HEK293 (cell line): ENCODE measurements at regions not wholly inside any gene's neighbourhood (a gene's known extent, or its start where the extent isn't known, plus 50 kb on each side); places are given as distances from the start of the nearest gene placed in this dataset.

Experiments used
- CTCF ChIA-PET: fragments of 350-600 bp; formaldehyde crosslinking; extraction: SDS; loops from one replicate; lab custom pipeline; 2021; ENCODE audit warnings: antibody characterized with exemption; lab: Yijun Ruan, JAX
- POLR2A ChIA-PET: fragments of 300-600 bp; formaldehyde crosslinking; extraction: SDS; loops from one replicate; lab custom pipeline; 2020; ENCODE audit warnings: antibody characterized with exemption, inconsistent platforms; lab: Yijun Ruan, JAX
- H3K27ac ChIP-seq: fragments of 200-500 bp; sonication (Bioruptor generic); 2 replicates; pipeline ENCODE4 v1.5.1; 2014; ENCODE audit warnings: low read depth, low read length, control low read depth, inconsistent platforms; ENCODE audit errors: extremely low read depth
- H3K36me3 ChIP-seq, 2 experiments: fragments of 200-500 bp in 1 of 2; sonication (Bioruptor generic) in 1 of 2; 1 replicate in 1 of 2; 2 replicates in 1 of 2; pipeline ENCODE4 v1.5.1; 2014 to 2017; ENCODE audit warnings: inconsistent platforms in 2 of 2, low read length in 2 of 2; ENCODE audit not compliant: control insufficient read depth in 2 of 2, insufficient read depth in 1 of 2
- H3K4me1 ChIP-seq: fragments of 200-500 bp; sonication (Bioruptor generic); 2 replicates; pipeline ENCODE4 v1.5.1; 2014; ENCODE audit warnings: mild to moderate bottlenecking, low read length, inconsistent platforms; ENCODE audit not compliant: control insufficient read depth, insufficient read depth
- H3K4me3 ChIP-seq: 2 replicates; pipeline ENCODE4 v1.5.1; 2011; ENCODE audit warnings: low read depth, mild to moderate bottlenecking, control low read depth, low read length, moderate library complexity
- H3K9me3 ChIP-seq: fragments of 200-500 bp; sonication (Bioruptor generic); 2 replicates; pipeline ENCODE4 v1.5.1; 2014; ENCODE audit warnings: low read depth, low read length, inconsistent platforms; ENCODE audit not compliant: control insufficient read depth, insufficient read depth
- ELK4 ChIP-seq: IDR thresholded peaks from 2 replicates; pipeline ENCODE4 v1.6.1; 2011; ENCODE audit warnings: mild to moderate bottlenecking, low read depth, low read length, borderline replicate concordance
- FEZF1 ChIP-seq: fragments of 450-650 bp; formaldehyde crosslinking; IDR thresholded peaks from 2 replicates; pipeline ENCODE4 v1.5.1; 2016; ENCODE audit warnings: missing biosample characterization, missing genetic modification characterization
- HOXC10 ChIP-seq: sonication (generic); formaldehyde crosslinking; IDR thresholded peaks from 2 replicates; pipeline ENCODE4 v1.8.1; 2023; ENCODE audit warnings: mild to moderate bottlenecking, missing genetic modification reagents
- RBAK ChIP-seq: fragments of 450-650 bp; formaldehyde crosslinking; IDR thresholded peaks from 2 replicates; pipeline ENCODE4 v1.5.1; 2016; ENCODE audit warnings: missing biosample characterization, missing genetic modification characterization
- SETDB1 ChIP-seq: IDR thresholded peaks from one replicate; pipeline ENCODE4 v1.6.1; 2017; ENCODE audit warnings: mild to moderate bottlenecking, low read length, moderate library complexity, mixed read lengths; ENCODE audit not compliant: insufficient read length
- SP7 ChIP-seq: fragments of 450-650 bp; formaldehyde crosslinking; IDR thresholded peaks from 2 replicates; pipeline ENCODE4 v1.5.1; 2016; ENCODE audit warnings: missing biosample characterization, missing genetic modification characterization
- TSHZ1 ChIP-seq: fragments of 450-650 bp; formaldehyde crosslinking; IDR thresholded peaks from 2 replicates; pipeline ENCODE4 v1.5.1; 2016; ENCODE audit warnings: missing biosample characterization, missing genetic modification characterization, borderline replicate concordance
- ZBTB21 ChIP-seq: fragments of 450-650 bp; formaldehyde crosslinking; IDR thresholded peaks from 2 replicates; pipeline ENCODE4 v1.5.1; 2017; ENCODE audit warnings: missing biosample characterization, missing genetic modification characterization
- ZNF114 ChIP-seq: fragments of 450-650 bp; formaldehyde crosslinking; IDR thresholded peaks from 2 replicates; pipeline ENCODE4 v1.5.0; 2017; ENCODE audit warnings: missing biosample characterization, missing genetic modification characterization
- ZNF133 ChIP-seq: fragments of 450-650 bp; formaldehyde crosslinking; IDR thresholded peaks from 2 replicates; pipeline ENCODE4 v1.5.1; 2016; ENCODE audit warnings: missing biosample characterization, missing genetic modification characterization
- ZNF202 ChIP-seq: fragments of 450-650 bp; formaldehyde crosslinking; IDR thresholded peaks from 2 replicates; pipeline ENCODE4 v1.5.1; 2016; ENCODE audit warnings: missing biosample characterization, missing genetic modification characterization, borderline replicate concordance
- ZNF211 ChIP-seq: fragments of 450-650 bp; formaldehyde crosslinking; IDR thresholded peaks from 2 replicates; pipeline ENCODE4 v1.5.1; 2016; ENCODE audit warnings: low read depth, missing biosample characterization, missing genetic modification characterization
- ZNF23 ChIP-seq: fragments of 450-650 bp; formaldehyde crosslinking; IDR thresholded peaks from 2 replicates; pipeline ENCODE4 v1.5.1; 2016; ENCODE audit warnings: missing biosample characterization, missing genetic modification characterization, borderline replicate concordance
- ZNF24 ChIP-seq: fragments of 450-650 bp; formaldehyde crosslinking; IDR thresholded peaks from 2 replicates; pipeline ENCODE4 v1.5.1; 2016; ENCODE audit warnings: missing biosample characterization, missing genetic modification characterization
- ZNF292 ChIP-seq: fragments of 450-650 bp; formaldehyde crosslinking; IDR thresholded peaks from 2 replicates; pipeline ENCODE4 v1.5.1; 2016; ENCODE audit warnings: low read depth, missing biosample characterization, missing genetic modification characterization, borderline replicate concordance
- ZNF426 ChIP-seq: fragments of 450-650 bp; formaldehyde crosslinking; IDR thresholded peaks from 2 replicates; pipeline ENCODE4 v1.5.1; 2017; ENCODE audit warnings: missing biosample characterization, missing genetic modification characterization, mild to moderate bottlenecking, inconsistent platforms, moderate library complexity
- ZNF510 ChIP-seq: fragments of 450-650 bp; formaldehyde crosslinking; IDR thresholded peaks from 2 replicates; pipeline ENCODE4 v1.5.1; 2018; ENCODE audit warnings: mild to moderate bottlenecking, missing genetic modification characterization, missing biosample characterization; ENCODE audit not compliant: insufficient replicate concordance
- ZNF548 ChIP-seq: fragments of 450-650 bp; formaldehyde crosslinking; IDR thresholded peaks from 2 replicates; pipeline ENCODE4 v1.5.1; 2016; ENCODE audit warnings: missing biosample characterization, missing genetic modification characterization
- ZNF623 ChIP-seq: fragments of 450-650 bp; formaldehyde crosslinking; IDR thresholded peaks from 2 replicates; pipeline ENCODE4 v1.5.1; 2016; ENCODE audit warnings: missing biosample characterization, missing genetic modification characterization
- ZNF677 ChIP-seq: fragments of 450-650 bp; IDR thresholded peaks from 2 replicates; pipeline ENCODE4 v1.5.0; 2018; ENCODE audit warnings: missing biosample characterization, mild to moderate bottlenecking, missing genetic modification characterization, moderate library complexity
- TF ChIP-seq, protein P1 (sequence below): fragments of 450-650 bp; formaldehyde crosslinking; IDR thresholded peaks from 2 replicates; pipeline ENCODE4 v1.5.1; 2016; ENCODE audit warnings: missing biosample characterization, missing genetic modification characterization
- TF ChIP-seq, protein P2 (sequence below): fragments of 450-650 bp; formaldehyde crosslinking; conservative IDR thresholded peaks from 2 replicates; pipeline ENCODE4 v1.5.1; 2016; ENCODE audit warnings: low read depth, missing biosample characterization, missing genetic modification characterization
- TF ChIP-seq, protein P3 (sequence below): fragments of 450-650 bp; formaldehyde crosslinking; IDR thresholded peaks from 2 replicates; pipeline ENCODE4 v1.5.1; 2017; ENCODE audit warnings: missing biosample characterization, mild to moderate bottlenecking, missing genetic modification characterization, moderate library complexity
- TF ChIP-seq, protein P4 (sequence below): fragments of 450-650 bp; formaldehyde crosslinking; IDR thresholded peaks from 2 replicates; pipeline ENCODE4 v1.5.1; 2016; ENCODE audit warnings: missing biosample characterization, missing genetic modification characterization

- H3K9me3 ChIP-seq = no peaks in the 10 kb centered on the region
- CTCF ChIA-PET = interaction anchor here (0.6 kb wide), 1 partner anchor 119 kb away, joined by 6 read pairs; no protein-coding TSS in a partner anchor
Observed at GRCh38 chr12:115464111-115464581, 780.2 kb upstream of the TBX3 start.

DNA sequence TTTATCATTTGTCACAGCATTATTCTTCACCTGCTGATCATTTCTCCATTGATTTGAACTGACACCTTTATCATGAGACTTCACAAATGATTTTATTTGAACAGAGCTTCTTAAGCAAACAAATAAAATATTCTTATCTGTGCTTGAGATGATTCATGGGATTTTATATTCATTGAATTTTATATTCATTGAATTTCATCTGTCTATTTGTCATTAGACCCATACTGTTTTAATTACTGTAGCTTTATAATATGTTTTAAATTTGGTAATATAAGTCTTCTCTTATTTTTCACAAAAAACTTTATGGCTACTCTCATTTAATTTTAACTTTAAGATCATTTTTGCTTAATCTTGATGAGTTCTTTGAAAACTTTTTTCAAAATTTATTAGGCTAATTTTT lies 777.4 kb upstream of the TBX3 start:
- no peak overlapping the region for H3K27ac ChIP-seq
- no peaks in the 10 kb centered on the region for H3K4me1 ChIP-seq
- CTCF ChIA-PET = interaction anchor here (0.5 kb wide), 1 partner anchor 1275 kb away, joined by 3 read pairs; no protein-coding TSS in a partner anchor
- H3K4me3 ChIP-seq = no peak overlapping the region
- TF ChIP-seq SETDB1 (peak; percentile 76), ZNF292 (tag by site-specific recombination) (no peak), ZNF510 (tag by site-specific recombination) (no peak), TSHZ1 (tag by site-specific recombination) (no peak), ZNF23 (tag by site-specific recombination) (no peak)
- TF ChIP-seq, protein P1, sequence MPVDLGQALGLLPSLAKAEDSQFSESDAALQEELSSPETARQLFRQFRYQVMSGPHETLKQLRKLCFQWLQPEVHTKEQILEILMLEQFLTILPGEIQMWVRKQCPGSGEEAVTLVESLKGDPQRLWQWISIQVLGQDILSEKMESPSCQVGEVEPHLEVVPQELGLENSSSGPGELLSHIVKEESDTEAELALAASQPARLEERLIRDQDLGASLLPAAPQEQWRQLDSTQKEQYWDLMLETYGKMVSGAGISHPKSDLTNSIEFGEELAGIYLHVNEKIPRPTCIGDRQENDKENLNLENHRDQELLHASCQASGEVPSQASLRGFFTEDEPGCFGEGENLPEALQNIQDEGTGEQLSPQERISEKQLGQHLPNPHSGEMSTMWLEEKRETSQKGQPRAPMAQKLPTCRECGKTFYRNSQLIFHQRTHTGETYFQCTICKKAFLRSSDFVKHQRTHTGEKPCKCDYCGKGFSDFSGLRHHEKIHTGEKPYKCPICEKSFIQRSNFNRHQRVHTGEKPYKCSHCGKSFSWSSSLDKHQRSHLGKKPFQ (tag by site-specific recombination) = no peak
- TF ChIP-seq, protein P2, sequence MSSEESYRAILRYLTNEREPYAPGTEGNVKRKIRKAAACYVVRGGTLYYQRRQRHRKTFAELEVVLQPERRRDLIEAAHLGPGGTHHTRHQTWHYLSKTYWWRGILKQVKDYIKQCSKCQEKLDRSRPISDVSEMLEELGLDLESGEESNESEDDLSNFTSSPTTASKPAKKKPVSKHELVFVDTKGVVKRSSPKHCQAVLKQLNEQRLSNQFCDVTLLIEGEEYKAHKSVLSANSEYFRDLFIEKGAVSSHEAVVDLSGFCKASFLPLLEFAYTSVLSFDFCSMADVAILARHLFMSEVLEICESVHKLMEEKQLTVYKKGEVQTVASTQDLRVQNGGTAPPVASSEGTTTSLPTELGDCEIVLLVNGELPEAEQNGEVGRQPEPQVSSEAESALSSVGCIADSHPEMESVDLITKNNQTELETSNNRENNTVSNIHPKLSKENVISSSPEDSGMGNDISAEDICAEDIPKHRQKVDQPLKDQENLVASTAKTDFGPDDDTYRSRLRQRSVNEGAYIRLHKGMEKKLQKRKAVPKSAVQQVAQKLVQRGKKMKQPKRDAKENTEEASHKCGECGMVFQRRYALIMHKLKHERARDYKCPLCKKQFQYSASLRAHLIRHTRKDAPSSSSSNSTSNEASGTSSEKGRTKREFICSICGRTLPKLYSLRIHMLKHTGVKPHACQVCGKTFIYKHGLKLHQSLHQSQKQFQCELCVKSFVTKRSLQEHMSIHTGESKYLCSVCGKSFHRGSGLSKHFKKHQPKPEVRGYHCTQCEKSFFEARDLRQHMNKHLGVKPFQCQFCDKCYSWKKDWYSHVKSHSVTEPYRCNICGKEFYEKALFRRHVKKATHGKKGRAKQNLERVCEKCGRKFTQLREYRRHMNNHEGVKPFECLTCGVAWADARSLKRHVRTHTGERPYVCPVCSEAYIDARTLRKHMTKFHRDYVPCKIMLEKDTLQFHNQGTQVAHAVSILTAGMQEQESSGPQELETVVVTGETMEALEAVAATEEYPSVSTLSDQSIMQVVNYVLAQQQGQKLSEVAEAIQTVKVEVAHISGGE (tag by site-specific recombination) = no peak
- TF ChIP-seq, all 188 proteins: peak for 1
- POLR2A ChIA-PET = no interaction called here
- Histone ChIP-seq H3K36me3 (no peaks in the 10 kb centered on the region), H3K9me3 (no peaks in the 10 kb centered on the region)

More at GRCh38 chr12:115464111-115464581, 780.2 kb upstream of the TBX3 start:
- Histone ChIP-seq H3K36me3 (no peaks in the 10 kb centered on the region), H3K4me1 (no peaks in the 10 kb centered on the region), H3K4me3 (no peak overlapping the region), H3K27ac (no peak overlapping the region)
- POLR2A ChIA-PET = no interaction called here
- TF ChIP-seq ZNF23 (tag by site-specific recombination) = no peak
- TF ChIP-seq ELK4 = no peak
- TF ChIP-seq ZBTB21 (tag by site-specific recombination) = no peak
- TF ChIP-seq FEZF1 = no peak
- no peak for TF ChIP-seq ZNF114 (tag by site-specific recombination)
- no peak for TF ChIP-seq ZNF548 (tag by site-specific recombination)
- TF ChIP-seq ZNF677 (tag by site-specific recombination) = no peak
- no peak for TF ChIP-seq ZNF202
- no peak for TF ChIP-seq SP7 (tag by site-specific recombination)
- no peak for TF ChIP-seq RBAK (tag by site-specific recombination)
- TF ChIP-seq ZNF211 (tag by site-specific recombination) = no peak
- TF ChIP-seq HOXC10 (CRISPR knock-in tag) = no peak
- no peak for TF ChIP-seq ZNF623 (tag by site-specific recombination)
- TF ChIP-seq ZNF133 (tag by site-specific recombination) = no peak
- no peak for TF ChIP-seq ZNF24 (tag by site-specific recombination)
- TF ChIP-seq, protein P3, sequence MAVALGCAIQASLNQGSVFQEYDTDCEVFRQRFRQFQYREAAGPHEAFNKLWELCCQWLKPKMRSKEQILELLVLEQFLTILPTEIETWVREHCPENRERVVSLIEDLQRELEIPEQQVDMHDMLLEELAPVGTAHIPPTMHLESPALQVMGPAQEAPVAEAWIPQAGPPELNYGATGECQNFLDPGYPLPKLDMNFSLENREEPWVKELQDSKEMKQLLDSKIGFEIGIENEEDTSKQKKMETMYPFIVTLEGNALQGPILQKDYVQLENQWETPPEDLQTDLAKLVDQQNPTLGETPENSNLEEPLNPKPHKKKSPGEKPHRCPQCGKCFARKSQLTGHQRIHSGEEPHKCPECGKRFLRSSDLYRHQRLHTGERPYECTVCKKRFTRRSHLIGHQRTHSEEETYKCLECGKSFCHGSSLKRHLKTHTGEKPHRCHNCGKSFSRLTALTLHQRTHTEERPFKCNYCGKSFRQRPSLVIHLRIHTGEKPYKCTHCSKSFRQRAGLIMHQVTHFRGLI = no peak
- TF ChIP-seq ZNF426 (tag by site-specific recombination) = no peak
- TF ChIP-seq, protein P4, sequence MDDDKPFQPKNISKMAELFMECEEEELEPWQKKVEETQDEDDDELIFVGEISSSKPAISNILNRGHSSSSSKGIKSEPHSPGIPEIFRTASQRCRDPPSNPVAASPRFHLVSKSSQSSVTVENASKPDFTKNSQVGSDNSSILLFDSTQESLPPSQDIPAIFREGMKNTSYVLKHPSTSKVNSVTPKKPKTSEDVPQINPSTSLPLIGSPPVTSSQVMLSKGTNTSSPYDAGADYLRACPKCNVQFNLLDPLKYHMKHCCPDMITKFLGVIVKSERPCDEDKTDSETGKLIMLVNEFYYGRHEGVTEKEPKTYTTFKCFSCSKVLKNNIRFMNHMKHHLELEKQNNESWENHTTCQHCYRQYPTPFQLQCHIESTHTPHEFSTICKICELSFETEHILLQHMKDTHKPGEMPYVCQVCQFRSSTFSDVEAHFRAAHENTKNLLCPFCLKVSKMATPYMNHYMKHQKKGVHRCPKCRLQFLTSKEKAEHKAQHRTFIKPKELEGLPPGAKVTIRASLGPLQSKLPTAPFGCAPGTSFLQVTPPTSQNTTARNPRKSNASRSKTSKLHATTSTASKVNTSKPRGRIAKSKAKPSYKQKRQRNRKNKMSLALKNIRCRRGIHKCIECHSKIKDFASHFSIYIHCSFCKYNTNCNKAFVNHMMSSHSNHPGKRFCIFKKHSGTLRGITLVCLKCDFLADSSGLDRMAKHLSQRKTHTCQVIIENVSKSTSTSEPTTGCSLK = no peak
